Spleen (tissue), 11 donors: ENCODE measurements at regions not wholly inside any gene's neighbourhood (a gene's known extent, or its start where the extent isn't known, plus 50 kb on each side); places are given as distances from the start of the nearest gene placed in this dataset.

Experiments
- DNase-seq: peaks from one replicate; pipeline ENCODE4 v3.0.0-alpha.2; 2020
- H3K27ac ChIP-seq, 8 donors: fragments of 200-600 bp; sonication (generic) in 7 of 8; 1 replicate in 4 of 8; 2 replicates in 4 of 8; pipeline versions ENCODE4 v1.5.0 to v1.8.0; 2016 to 2021; ENCODE audit warnings: inconsistent platforms in 4 of 8, mild to moderate bottlenecking in 4 of 8, moderate library complexity in 1 of 8
- H3K27me3 ChIP-seq, 7 donors: fragments of 200-600 bp; sonication (generic) in 6 of 7; replicated peaks in 1 of 7; 1 replicate in 4 of 7; 2 replicates in 3 of 7; pipeline versions ENCODE4 v1.5.0 to v1.8.0; 2016 to 2021; ENCODE audit warnings: inconsistent platforms in 3 of 7, mild to moderate bottlenecking in 1 of 7
- H3K36me3 ChIP-seq, 6 donors: fragments of 200-600 bp; sonication (generic) in 5 of 6; 1 replicate in 4 of 6; 2 replicates in 2 of 6; pipeline versions ENCODE4 v1.5.0 to v1.8.0; 2016 to 2021; ENCODE audit warnings: inconsistent platforms in 2 of 6
- H3K4me1 ChIP-seq, 6 donors: fragments of 200-600 bp; sonication (generic) in 5 of 6; 1 replicate in 3 of 6; 2 replicates in 3 of 6; pipeline versions ENCODE4 v1.5.0 to v1.8.0; 2016 to 2021; ENCODE audit warnings: inconsistent platforms in 3 of 6
- H3K4me3 ChIP-seq, 8 donors: fragments of 200-600 bp; sonication (generic) in 7 of 8; 1 replicate in 4 of 8; 2 replicates in 4 of 8; pipeline versions ENCODE4 v1.5.0 to v1.8.0; 2016 to 2021; ENCODE audit warnings: inconsistent platforms in 4 of 8, mild to moderate bottlenecking in 4 of 8, moderate library complexity in 2 of 8
- H3K9me3 ChIP-seq, 8 donors: fragments of 200-600 bp; sonication (generic) in 7 of 8; 1 replicate in 4 of 8; 2 replicates in 4 of 8; pipeline versions ENCODE4 v1.5.0 to v1.8.0; 2016 to 2021; ENCODE audit warnings: inconsistent platforms in 4 of 8
- POLR2A ChIP-seq, 3 donors: fragments of 450-650 bp; IDR thresholded peaks; one replicate each; pipeline ENCODE4 v1.5.1; 2017; ENCODE audit warnings: antibody characterized with exemption in 3 of 3, mild to moderate bottlenecking in 1 of 3
- POLR2AphosphoS5 ChIP-seq, 3 donors: sonication (generic); formaldehyde crosslinking; IDR thresholded peaks; one replicate each; pipeline ENCODE4 v1.5.1; 2017; ENCODE audit warnings: antibody characterized with exemption in 3 of 3
- WGBS, 5 donors: extraction: QIAGEN DNeasy Blood & Tissue Kit in 3 of 5; methylation state at CpG; one replicate each; pipeline versions ENCODE4 v1.1.5 to v1.1.7; 2013 to 2018; 5-methylcytosine and 5-hydroxymethylcytosine counted together
- intact Hi-C: fragments of 100-400 bp; cut with DNase I; formaldehyde crosslinking; loops from one replicate; pipeline ENCODE4 v1.15.0; 2023; ENCODE audit warnings: low total_unique reads
- TF ChIP-seq, protein P1 (sequence below), 11 experiments: fragments of 200-600 bp in 7 of 11; fragments of 450-650 bp in 4 of 11; sonication (generic) in 4 of 11; IDR thresholded peaks in 8 of 11; conservative IDR thresholded peaks in 3 of 11; 1 replicate in 7 of 11; 2 replicates in 4 of 11; pipeline versions ENCODE4 v1.4.0 to v1.8.0; 2016 to 2021; ENCODE audit warnings: antibody characterized with exemption in 11 of 11, inconsistent platforms in 4 of 11, mild to moderate bottlenecking in 1 of 11
- donor health status: healthy with polysubstance abuse.
- donor health status: DM: no; HTN: no; CAD: no; lungs with moderate emphysema.
- donor health status: DM: no; HTN: no; CAD: no.
- donor health status: Bipolar disorder and iron deficiency.
- donor health status: healthy.
- donor health status: DM: no; HTN: no; CAD: no.
- donor health status: DM: yes; HTN: yes; CAD: no.

DNA sequence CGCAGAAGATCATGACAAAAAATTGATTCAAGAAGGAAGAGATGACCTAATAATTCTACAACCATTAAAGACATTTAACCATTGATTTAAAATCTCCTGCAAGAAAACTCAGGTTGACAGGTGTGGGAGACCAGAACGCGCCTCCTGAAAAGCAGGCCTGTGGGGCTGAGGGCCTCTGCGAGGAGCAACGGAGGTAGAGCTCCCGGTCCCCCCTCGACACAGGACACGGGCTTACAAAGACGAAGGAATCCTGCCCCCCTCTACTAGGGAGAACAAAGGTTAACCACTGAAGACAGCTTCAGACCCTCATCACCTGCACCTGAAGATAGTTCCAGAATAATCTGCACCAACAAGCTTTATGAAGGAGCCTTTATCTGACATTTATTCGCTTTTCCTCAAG lies 55.9 kb upstream of the INPP5A start:
- H3K9me3 ChIP-seq, result no peaks in the 10 kb centered on the region
- TF ChIP-seq POLR2A (IDR thresholded peaks at IDR 0.05) (no peak), POLR2AphosphoS5 (IDR thresholded peaks at IDR 0.05) (no peak)
- TF ChIP-seq, protein P1, sequence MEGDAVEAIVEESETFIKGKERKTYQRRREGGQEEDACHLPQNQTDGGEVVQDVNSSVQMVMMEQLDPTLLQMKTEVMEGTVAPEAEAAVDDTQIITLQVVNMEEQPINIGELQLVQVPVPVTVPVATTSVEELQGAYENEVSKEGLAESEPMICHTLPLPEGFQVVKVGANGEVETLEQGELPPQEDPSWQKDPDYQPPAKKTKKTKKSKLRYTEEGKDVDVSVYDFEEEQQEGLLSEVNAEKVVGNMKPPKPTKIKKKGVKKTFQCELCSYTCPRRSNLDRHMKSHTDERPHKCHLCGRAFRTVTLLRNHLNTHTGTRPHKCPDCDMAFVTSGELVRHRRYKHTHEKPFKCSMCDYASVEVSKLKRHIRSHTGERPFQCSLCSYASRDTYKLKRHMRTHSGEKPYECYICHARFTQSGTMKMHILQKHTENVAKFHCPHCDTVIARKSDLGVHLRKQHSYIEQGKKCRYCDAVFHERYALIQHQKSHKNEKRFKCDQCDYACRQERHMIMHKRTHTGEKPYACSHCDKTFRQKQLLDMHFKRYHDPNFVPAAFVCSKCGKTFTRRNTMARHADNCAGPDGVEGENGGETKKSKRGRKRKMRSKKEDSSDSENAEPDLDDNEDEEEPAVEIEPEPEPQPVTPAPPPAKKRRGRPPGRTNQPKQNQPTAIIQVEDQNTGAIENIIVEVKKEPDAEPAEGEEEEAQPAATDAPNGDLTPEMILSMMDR (IDR thresholded peaks at IDR 0.05 in 8 of 11, conservative IDR thresholded peaks at IDR 0.05 in 3 of 11), result no peak
- 84 to 94% (median 92%) methylated on average over 10 of the region's 10 CpGs for WGBS, 5 donors
- H3K36me3 ChIP-seq, result no peaks in the 10 kb centered on the region
- H3K27me3 ChIP-seq, result peaks cover 0 to 39% (median 0%) of the 10 kb centered on the region in 7 donors
- peak; percentile 52 for DNase-seq
- intact Hi-C loops, result no loop called here
- peaks cover 0 to 9% (median 0%) of the 10 kb centered on the region in 6 donors for H3K4me1 ChIP-seq
- no peak overlapping the region for H3K4me3 ChIP-seq
- peak overlapping the region in 5 of 8 donors; percentile 35 to 67 (median 53) for H3K27ac ChIP-seq

DNA sequence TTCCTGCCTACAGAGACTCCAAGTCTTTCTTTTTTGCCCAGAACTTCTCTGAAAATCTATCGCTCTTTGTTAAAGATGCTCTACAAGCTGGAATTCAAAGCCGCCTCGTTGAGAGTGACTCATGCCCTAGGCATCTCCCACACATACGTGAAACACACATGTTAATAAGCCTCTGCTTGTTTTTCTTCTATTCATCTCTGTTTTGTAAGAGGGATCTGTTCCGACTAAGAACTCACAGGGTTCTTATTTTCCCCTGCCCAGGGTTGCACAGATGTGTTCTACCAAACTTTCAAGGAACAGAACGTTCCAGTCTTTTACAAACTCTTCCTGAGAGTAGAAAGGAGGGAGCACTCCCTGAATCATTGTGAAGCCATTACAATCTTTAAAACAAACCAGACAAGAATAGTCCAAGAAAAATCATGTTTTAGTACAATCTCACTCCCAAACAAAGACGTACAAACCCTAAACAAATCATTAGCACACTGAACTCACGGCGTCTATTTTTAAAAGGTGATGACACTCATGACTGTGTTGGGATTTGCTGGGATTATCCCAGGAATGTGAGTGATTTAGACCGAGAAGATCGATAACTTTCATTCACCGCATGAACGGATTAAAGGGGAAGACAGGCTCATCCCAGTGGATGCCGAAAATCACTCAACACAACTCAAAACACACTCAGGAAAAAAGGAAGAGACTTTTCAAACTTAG lies 55.3 kb upstream of the INPP5A start:
- peak; percentile 13 for DNase-seq

DNA sequence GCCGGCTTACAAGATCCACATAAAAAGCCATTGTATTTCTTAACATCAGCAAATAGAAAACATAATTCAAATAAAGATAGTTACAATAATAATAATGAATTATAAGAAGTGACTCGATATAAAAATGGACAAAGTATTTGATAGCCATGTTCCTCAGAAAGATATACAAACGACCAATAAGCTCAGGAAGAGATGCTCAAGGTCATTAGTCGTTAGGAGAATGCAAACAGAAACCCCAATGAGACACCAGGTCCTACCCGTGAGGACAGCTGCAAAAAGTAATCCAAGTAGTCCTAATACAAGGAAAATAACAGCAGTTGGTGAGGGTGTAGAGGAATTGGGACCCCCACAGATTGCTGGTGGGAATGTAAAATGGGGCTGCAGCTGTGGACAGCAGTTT lies 54.2 kb upstream of the INPP5A start:
- no peaks in the 10 kb centered on the region for H3K9me3 ChIP-seq
- no peaks in the 10 kb centered on the region for H3K36me3 ChIP-seq
- intact Hi-C loops, result no loop called here
- DNase-seq, result no peak
- H3K4me1 ChIP-seq, result peaks cover 0 to 9% (median 0%) of the 10 kb centered on the region in 6 donors
- H3K4me3 ChIP-seq, result no peak overlapping the region
- no peak overlapping the region for H3K27ac ChIP-seq
- peaks cover 0 to 22% (median 0%) of the 10 kb centered on the region in 7 donors for H3K27me3 ChIP-seq
- 69 to 84% (median 81%) methylated on average over 5 of the region's 5 CpGs for WGBS, 5 donors
- TF ChIP-seq POLR2AphosphoS5 (IDR thresholded peaks at IDR 0.05) (no peak), POLR2A (IDR thresholded peaks at IDR 0.05) (no peak)
- TF ChIP-seq, protein P1 (IDR thresholded peaks at IDR 0.05 in 8 of 11, conservative IDR thresholded peaks at IDR 0.05 in 3 of 11), result no peak

More for the DNA sequence above, 55.3 kb upstream of the INPP5A start:
- Histone ChIP-seq H3K27ac (peak overlapping the region in 6 of 8 donors; percentile 41 to 67 (median 57)), H3K36me3 (no peaks in the 10 kb centered on the region), H3K9me3 (no peaks in the 10 kb centered on the region), H3K4me3 (no peak overlapping the region), H3K4me1 (peaks cover 0 to 9% (median 0%) of the 10 kb centered on the region in 6 donors), H3K27me3 (peaks cover 0 to 33% (median 0%) of the 10 kb centered on the region in 7 donors)
- TF ChIP-seq POLR2AphosphoS5 (IDR thresholded peaks at IDR 0.05), result peak in 1 of 3 donors; percentile 23
- TF ChIP-seq, protein P1 (IDR thresholded peaks at IDR 0.05 in 8 of 11, conservative IDR thresholded peaks at IDR 0.05 in 3 of 11), result no peak
- TF ChIP-seq POLR2A (IDR thresholded peaks at IDR 0.05), result no peak
- intact Hi-C loops, result no loop called here
- WGBS, 5 donors, result 76 to 86% (median 78%) methylated on average over 14 of the region's 14 CpGs

DNA sequence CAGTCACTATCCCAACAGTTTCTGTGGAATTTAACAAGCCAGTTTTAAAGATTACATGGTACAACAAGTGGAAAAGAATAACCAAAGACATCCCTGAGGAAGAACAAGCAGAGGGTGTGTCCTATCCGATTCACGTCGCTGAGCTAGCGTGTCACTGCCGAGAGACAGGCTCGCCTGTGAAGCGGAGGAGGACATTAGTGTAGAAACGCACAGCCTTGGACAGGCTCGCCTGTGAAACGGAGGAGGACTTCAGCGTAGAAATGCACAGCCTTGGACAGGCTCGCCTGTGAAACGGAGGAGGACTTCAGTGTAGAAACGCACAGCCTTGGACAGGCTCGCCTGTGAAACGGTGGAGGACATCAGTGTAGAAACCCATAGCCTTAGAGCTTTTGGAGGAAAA lies 52.7 kb upstream of the INPP5A start:
- H3K4me3 ChIP-seq, result no peak overlapping the region
- 90 to 95% (median 93%) methylated on average over 16 of the region's 16 CpGs for WGBS, 5 donors
- peak; percentile 39 for DNase-seq
- H3K36me3 ChIP-seq, result no peaks in the 10 kb centered on the region
- no peaks in the 10 kb centered on the region for H3K9me3 ChIP-seq
- H3K4me1 ChIP-seq, result peaks cover 0 to 9% (median 0%) of the 10 kb centered on the region in 6 donors
- TF ChIP-seq POLR2A (IDR thresholded peaks at IDR 0.05) (no peak), POLR2AphosphoS5 (IDR thresholded peaks at IDR 0.05) (no peak)
- TF ChIP-seq, protein P1 (IDR thresholded peaks at IDR 0.05 in 8 of 11, conservative IDR thresholded peaks at IDR 0.05 in 3 of 11), result no peak
- intact Hi-C loops, result no loop called here
- no peak overlapping the region for H3K27ac ChIP-seq
- peaks cover 0 to 6% (median 0%) of the 10 kb centered on the region in 7 donors for H3K27me3 ChIP-seq
